GM20000 (cell line): ENCODE measurements at regions not wholly inside any gene's neighbourhood (a gene's known extent, or its start where the extent isn't known, plus 50 kb on each side); places are given as distances from the start of the nearest gene placed in this dataset.

Source experiments
- DNase-seq: peaks from one replicate; pipeline ENCODE4 v3.0.0; 2012; ENCODE audit warnings: low spot score
- CTCF ChIP-seq: IDR thresholded peaks from 2 replicates; pipeline ENCODE4 v1.5.1; 2012; ENCODE audit warnings: mild to moderate bottlenecking, control low read depth; ENCODE audit errors: extremely low read depth, missing control alignments

DNA sequence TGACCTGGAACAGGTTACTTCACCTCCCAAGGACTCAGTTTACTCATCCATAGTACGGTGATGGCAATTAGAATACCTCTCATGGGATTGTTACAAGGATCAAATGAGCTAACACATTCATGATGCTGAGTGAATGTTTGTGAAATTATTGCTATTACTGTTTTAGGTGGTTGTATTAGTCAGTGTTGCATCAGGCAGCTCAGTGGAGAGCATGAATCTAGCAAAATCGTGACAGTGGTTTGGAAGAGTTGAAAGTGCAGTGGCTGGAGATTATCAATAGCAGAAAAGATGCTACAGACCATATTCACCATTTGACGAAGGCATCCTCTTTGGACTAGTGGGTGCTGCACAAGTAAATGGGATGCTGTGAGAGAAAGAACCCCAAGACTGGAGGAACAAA is 50.4 kb upstream of the CTNNBL1 start:
- no peak for DNase-seq
- no peak for TF ChIP-seq CTCF

GRCh38 chr20:37642246-37642645 is 51.6 kb upstream of the CTNNBL1 start:
- TF ChIP-seq CTCF = no peak
- DNase-seq = no peak

GRCh38 chr20:37640600-37641561 is 52.9 kb upstream of the CTNNBL1 start:
- TF ChIP-seq CTCF = no peak
- no peak for DNase-seq

DNA sequence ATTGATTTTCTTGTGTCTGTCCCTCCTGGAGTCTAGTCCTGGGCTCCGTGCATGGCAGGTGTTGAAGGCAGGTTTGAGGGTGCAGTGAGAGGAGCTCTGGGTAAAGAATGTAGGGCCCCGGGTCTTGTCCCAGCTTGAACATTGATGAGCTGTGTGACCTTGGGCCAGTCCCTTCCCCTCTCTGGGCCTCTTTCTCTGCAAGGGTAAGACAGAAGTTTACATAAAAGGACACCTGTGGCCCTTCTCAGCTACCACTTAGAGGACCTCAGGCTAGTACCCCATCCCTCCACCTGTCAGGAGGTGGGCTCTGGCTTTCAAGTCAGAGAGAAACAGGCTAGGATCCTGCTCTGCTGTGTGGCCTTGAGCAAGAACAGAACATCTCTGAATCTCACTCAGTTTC is 55.3 kb upstream of the CTNNBL1 start:
- no peak for DNase-seq

GRCh38 chr20:37636977-37637376 is 56.9 kb upstream of the CTNNBL1 start:
- DNase-seq = no peak
- TF ChIP-seq CTCF = no peak

More for the DNA sequence above, 55.3 kb upstream of the CTNNBL1 start:
- TF ChIP-seq CTCF = no peak

GRCh38 chr20:37636212-37636975 is 57.4 kb upstream of the CTNNBL1 start:
- no peak for TF ChIP-seq CTCF
- DNase-seq = no peak

DNA sequence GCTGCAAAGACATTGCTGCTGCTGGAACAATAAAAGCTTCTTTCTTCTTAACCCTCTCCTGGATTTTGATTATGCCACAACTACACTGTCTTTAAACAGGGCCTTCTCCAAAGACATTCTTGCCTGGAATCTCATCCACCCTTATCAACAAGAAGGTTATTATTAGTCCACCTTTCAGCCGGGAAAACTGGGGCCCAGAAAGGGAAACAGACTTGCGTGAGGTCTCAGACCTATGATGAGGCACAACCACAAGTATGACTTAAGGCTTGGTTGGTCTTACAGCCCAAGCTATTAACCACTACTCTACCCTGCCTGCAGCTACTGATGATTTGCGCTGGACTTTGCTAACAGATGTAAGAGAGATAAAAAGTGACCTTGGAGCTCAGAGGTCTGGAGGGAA is 62.8 kb upstream of the CTNNBL1 start:
- DNase-seq = no peak
- TF ChIP-seq CTCF = no peak
